Stimulated activated naive CD8-positive, alpha-beta T cell treated with anti-CD3 and anti-CD28 coated beads, Interleukin-15, amount 100 ng/mL, for 72 hours (primary cell): ENCODE measurements at regions not wholly inside any gene's neighbourhood (a gene's known extent, or its start where the extent isn't known, plus 50 kb on each side); places are given as distances from the start of the nearest gene placed in this dataset.

Source experiments
- ATAC-seq: fragments of 150-1000 bp; cut with Tn5 transposase; 2 replicates; pipeline ENCODE4 v1.10.0; 2021; ENCODE audit warnings: mild to moderate bottlenecking, moderate library complexity
- DNase-seq, 2 donors: peaks; one replicate each; pipeline ENCODE4 v3.0.0; 2021 to 2022
- H3K27ac Mint-ChIP-seq, 2 donors: one replicate each; pipeline ENCODE4 v1.8.0; 2022; ENCODE audit warnings: mild to moderate bottlenecking in 2 of 2, mixed read lengths in 2 of 2, moderate library complexity in 2 of 2
- H3K27me3 Mint-ChIP-seq: one replicate; pipeline ENCODE4 v1.8.0; 2022; ENCODE audit warnings: mixed read lengths
- H3K4me1 Mint-ChIP-seq: one replicate; pipeline ENCODE4 v1.8.0; 2022; ENCODE audit warnings: mild to moderate bottlenecking, mixed read lengths
- H3K4me3 Mint-ChIP-seq, 2 donors: one replicate each; pipeline ENCODE4 v1.8.0; 2022; ENCODE audit warnings: mild to moderate bottlenecking in 2 of 2, mixed read lengths in 2 of 2, moderate library complexity in 1 of 2
- H3K9me3 Mint-ChIP-seq, 2 donors: one replicate each; pipeline ENCODE4 v1.8.0; 2022; ENCODE audit warnings: mixed read lengths in 2 of 2

GRCh38 chr12:76265424-76266180 lies 82.6 kb downstream of the BBS10 start:
- H3K4me3 Mint-ChIP-seq = no peak overlapping the region
- H3K4me1 Mint-ChIP-seq = no peaks in the 10 kb centered on the region

GRCh38 chr12:76264611-76265012 lies 83.6 kb downstream of the BBS10 start:
- H3K4me1 Mint-ChIP-seq = no peaks in the 10 kb centered on the region
- DNase-seq = no peak

More at GRCh38 chr12:76265424-76266180, 82.6 kb downstream of the BBS10 start:
- Mint-ChIP-seq H3K9me3 (peaks cover 0 to 8% of the 10 kb centered on the region in 2 donors), H3K27ac (no peak overlapping the region), H3K27me3 (peaks cover 35% of the 10 kb centered on the region)
- DNase-seq (no peak), ATAC-seq (no peak)

GRCh38 chr12:76263696-76264095 lies 84.5 kb downstream of the BBS10 start:
- DNase-seq (no peak), ATAC-seq (no peak)
- Mint-ChIP-seq H3K9me3 (peaks cover 0 to 8% of the 10 kb centered on the region in 2 donors), H3K4me3 (no peak overlapping the region), H3K27me3 (peaks cover 28% of the 10 kb centered on the region), H3K27ac (no peak overlapping the region), H3K4me1 (no peaks in the 10 kb centered on the region)

More at GRCh38 chr12:76264611-76265012, 83.6 kb downstream of the BBS10 start:
- peaks cover 0 to 8% of the 10 kb centered on the region in 2 donors for H3K9me3 Mint-ChIP-seq
- H3K27ac Mint-ChIP-seq = no peak overlapping the region
- H3K4me3 Mint-ChIP-seq = no peak overlapping the region
- peak; percentile 78 for ATAC-seq
- peaks cover 35% of the 10 kb centered on the region for H3K27me3 Mint-ChIP-seq

GRCh38 chr12:76260390-76260748 lies 87.8 kb downstream of the BBS10 start:
- Mint-ChIP-seq H3K4me1 (peaks cover 4% of the 10 kb centered on the region), H3K27me3 (peaks cover 16% of the 10 kb centered on the region), H3K9me3 (peaks cover 0 to 8% of the 10 kb centered on the region in 2 donors), H3K4me3 (no peak overlapping the region), H3K27ac (no peak overlapping the region)
- no peak for DNase-seq
- ATAC-seq = no peak

GRCh38 chr12:76259660-76260389 lies 88.4 kb downstream of the BBS10 start:
- ATAC-seq (no peak), DNase-seq (no peak)
- Mint-ChIP-seq H3K27me3 (peaks cover 22% of the 10 kb centered on the region), H3K4me3 (no peak overlapping the region), H3K9me3 (peaks cover 0 to 8% of the 10 kb centered on the region in 2 donors), H3K27ac (no peak overlapping the region), H3K4me1 (peaks cover 9% of the 10 kb centered on the region)

- no peak for ATAC-seq
Measured at GRCh38 chr12:76259106-76259505, 89.1 kb downstream of the BBS10 start.

GRCh38 chr12:76256904-76257303 lies 91.3 kb downstream of the BBS10 start:
- Mint-ChIP-seq H3K4me3 (no peak overlapping the region), H3K4me1 (peaks cover 10% of the 10 kb centered on the region), H3K27me3 (peaks cover 9% of the 10 kb centered on the region), H3K9me3 (peaks cover 0 to 7% of the 10 kb centered on the region in 2 donors), H3K27ac (no peak overlapping the region)
- DNase-seq (no peak), ATAC-seq (peak; percentile 58)

More at GRCh38 chr12:76259106-76259505, 89.1 kb downstream of the BBS10 start:
- Mint-ChIP-seq H3K9me3 (peaks cover 0 to 8% of the 10 kb centered on the region in 2 donors), H3K27ac (no peak overlapping the region), H3K4me1 (peaks cover 10% of the 10 kb centered on the region), H3K27me3 (peaks cover 20% of the 10 kb centered on the region), H3K4me3 (no peak overlapping the region)
- no peak for DNase-seq

- Mint-ChIP-seq H3K4me3 (no peak overlapping the region), H3K27me3 (peaks cover 9% of the 10 kb centered on the region), H3K9me3 (peaks cover 0 to under 1% of the 10 kb centered on the region in 2 donors), H3K4me1 (peaks cover 10% of the 10 kb centered on the region), H3K27ac (peak overlapping the region in 1 of 2 donors; percentile 54)
- ATAC-seq (peak; percentile 8), DNase-seq (no peak)
Measured at GRCh38 chr12:76256321-76256720, 91.9 kb downstream of the BBS10 start.

- no peaks in the 10 kb centered on the region for H3K9me3 Mint-ChIP-seq
- ATAC-seq (peak; percentile 26), DNase-seq (no peak)
- H3K4me1 Mint-ChIP-seq = peaks cover 10% of the 10 kb centered on the region
- H3K27ac Mint-ChIP-seq = no peak overlapping the region
- peaks cover 9% of the 10 kb centered on the region for H3K27me3 Mint-ChIP-seq
- H3K4me3 Mint-ChIP-seq = no peak overlapping the region
Measured at GRCh38 chr12:76255692-76256091, 92.5 kb downstream of the BBS10 start.

GRCh38 chr12:76255281-76255680 lies 92.9 kb downstream of the BBS10 start:
- Mint-ChIP-seq H3K4me1 (peaks cover 10% of the 10 kb centered on the region), H3K27me3 (peaks cover 9% of the 10 kb centered on the region), H3K27ac (no peak overlapping the region), H3K4me3 (no peak overlapping the region), H3K9me3 (no peaks in the 10 kb centered on the region)
- ATAC-seq (peak; percentile 69), DNase-seq (no peak)

GRCh38 chr12:76252031-76252430 lies 96.2 kb downstream of the BBS10 start:
- peaks cover 19% of the 10 kb centered on the region for H3K27me3 Mint-ChIP-seq
- no peak for DNase-seq
- H3K4me3 Mint-ChIP-seq = no peak overlapping the region
- no peak for ATAC-seq
- H3K27ac Mint-ChIP-seq = no peak overlapping the region
- peaks cover 10% of the 10 kb centered on the region for H3K4me1 Mint-ChIP-seq
- no peaks in the 10 kb centered on the region for H3K9me3 Mint-ChIP-seq

GRCh38 chr12:76250256-76250655 lies 98.0 kb downstream of the BBS10 start:
- peaks cover 5% of the 10 kb centered on the region for H3K4me1 Mint-ChIP-seq
- H3K27ac Mint-ChIP-seq = no peak overlapping the region
- ATAC-seq = no peak
- no peak for DNase-seq
- H3K27me3 Mint-ChIP-seq = peaks cover 32% of the 10 kb centered on the region
- H3K4me3 Mint-ChIP-seq = no peak overlapping the region
- H3K9me3 Mint-ChIP-seq = no peaks in the 10 kb centered on the region

- DNase-seq (no peak), ATAC-seq (no peak)
- H3K27ac Mint-ChIP-seq = no peak overlapping the region
- no peak overlapping the region for H3K4me3 Mint-ChIP-seq
- no peaks in the 10 kb centered on the region for H3K4me1 Mint-ChIP-seq
- no peaks in the 10 kb centered on the region for H3K9me3 Mint-ChIP-seq
- peaks cover 28% of the 10 kb centered on the region for H3K27me3 Mint-ChIP-seq
Measured at GRCh38 chr12:76249501-76249900, 98.7 kb downstream of the BBS10 start.

- H3K4me1 Mint-ChIP-seq = no peaks in the 10 kb centered on the region
- DNase-seq (no peak), ATAC-seq (no peak)
- H3K27ac Mint-ChIP-seq = no peak overlapping the region
- H3K4me3 Mint-ChIP-seq = no peak overlapping the region
- H3K27me3 Mint-ChIP-seq = peaks cover 35% of the 10 kb centered on the region
- no peaks in the 10 kb centered on the region for H3K9me3 Mint-ChIP-seq
Measured at GRCh38 chr12:76247992-76248391, 100.2 kb downstream of the BBS10 start.

GRCh38 chr12:76247026-76247646 lies 101.1 kb downstream of the BBS10 start:
- H3K4me1 Mint-ChIP-seq = no peaks in the 10 kb centered on the region
- H3K27ac Mint-ChIP-seq = no peak overlapping the region
- H3K27me3 Mint-ChIP-seq = peaks cover 35% of the 10 kb centered on the region
- no peak overlapping the region for H3K4me3 Mint-ChIP-seq
- no peaks in the 10 kb centered on the region for H3K9me3 Mint-ChIP-seq
- no peak for DNase-seq
- no peak for ATAC-seq

- no peak overlapping the region for H3K27ac Mint-ChIP-seq
- H3K4me3 Mint-ChIP-seq = no peak overlapping the region
- no peak for DNase-seq
- no peaks in the 10 kb centered on the region for H3K9me3 Mint-ChIP-seq
- no peak for ATAC-seq
- H3K4me1 Mint-ChIP-seq = no peaks in the 10 kb centered on the region
- peaks cover 35% of the 10 kb centered on the region for H3K27me3 Mint-ChIP-seq
Measured at GRCh38 chr12:76246611-76247010, 101.6 kb downstream of the BBS10 start.
